ENCODE measurements at regions not wholly inside any gene's neighbourhood (a gene's known extent, or its start where the extent isn't known, plus 50 kb on each side); places are given as distances from the start of the nearest gene placed in this dataset.

- ChIA-PET POLR2A (no interaction called here), CTCF (ENCODE audit: low intra/inter-chr PET ratio, low total read pairs) (no interaction called here)
- no peak for FAIRE-seq
- Histone ChIP-seq H3K4me2 (ENCODE audit: low read depth, low read length) (no peak overlapping the region), H3K9me3 (ENCODE audit: low read length) (no peaks in the 10 kb centered on the region), H3K4me1 (ENCODE audit: insufficient read depth, low read length) (0 out of 2 replicates have a peak, but pooled peaks cover 7% of the 10 kb centered on the region), H3K27ac (ENCODE audit: extremely low read length, insufficient read depth, low read length) (no peak overlapping the region), H3K9ac (ENCODE audit: insufficient read depth, low read depth, low read length) (no peak overlapping the region), H2AFZ (ENCODE audit: low read length) (no peak overlapping the region), H3K4me3 (replicated peaks in 1 of 3; ENCODE audit: insufficient read depth in 1 of 3, low read depth in 2 of 3, low read length in 3 of 3) (no peak overlapping the region), H3K36me3 (replicated peaks in 1 of 2; ENCODE audit: control insufficient read depth in 1 of 2, insufficient read depth in 2 of 2, low read length in 2 of 2) (no peaks in the 10 kb centered on the region), H3K27me3 (ENCODE audit: control insufficient read depth in 1 of 2, insufficient read depth in 2 of 2, low read length in 2 of 2) (peaks cover 1 to 8% of the 10 kb centered on the region in 2 experiments; a peak in 2 of 5 replicates), H3K79me2 (ENCODE audit: insufficient read depth, low read length) (no peaks in the 10 kb centered on the region), H4K20me1 (ENCODE audit: insufficient read depth, low read length) (no peaks in the 10 kb centered on the region)
- TF ChIP-seq ZNF713 (CRISPR knock-in tag; IDR thresholded peaks at IDR 0.05) (no peak), ZNF850 (CRISPR knock-in tag; conservative IDR thresholded peaks at IDR 0.05) (no peak), SP4 (CRISPR knock-in tag; IDR thresholded peaks at IDR 0.05) (no peak)
- TF ChIP-seq, protein P1, sequence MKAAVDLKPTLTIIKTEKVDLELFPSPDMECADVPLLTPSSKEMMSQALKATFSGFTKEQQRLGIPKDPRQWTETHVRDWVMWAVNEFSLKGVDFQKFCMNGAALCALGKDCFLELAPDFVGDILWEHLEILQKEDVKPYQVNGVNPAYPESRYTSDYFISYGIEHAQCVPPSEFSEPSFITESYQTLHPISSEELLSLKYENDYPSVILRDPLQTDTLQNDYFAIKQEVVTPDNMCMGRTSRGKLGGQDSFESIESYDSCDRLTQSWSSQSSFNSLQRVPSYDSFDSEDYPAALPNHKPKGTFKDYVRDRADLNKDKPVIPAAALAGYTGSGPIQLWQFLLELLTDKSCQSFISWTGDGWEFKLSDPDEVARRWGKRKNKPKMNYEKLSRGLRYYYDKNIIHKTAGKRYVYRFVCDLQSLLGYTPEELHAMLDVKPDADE (CRISPR knock-in tag; IDR thresholded peaks at IDR 0.05), result no peak
- TF ChIP-seq, protein P2, sequence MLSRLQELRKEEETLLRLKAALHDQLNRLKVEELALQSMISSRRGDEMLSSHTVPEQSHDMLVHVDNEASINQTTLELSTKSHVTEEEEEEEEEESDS (CRISPR knock-in tag; IDR thresholded peaks at IDR 0.05; ENCODE audit: borderline replicate concordance), result no peak
- ATAC-seq, result no peak
- no TSS peak for BruUV-seq (replicated peaks)
- intact Hi-C loops (cut with micrococcal nuclease; ENCODE audit: unreplicated experiment), result no loop called here
- in situ Hi-C loops (cut with HindIII; ENCODE audit: extremely low pct_ligation_motif_present, low pct_unique_long_range_greater_than_20kb), result no loop called here
- WGBS (ENCODE audit: low lambda C conversion rate), result under 1% methylated on average over 4 of the region's 4 CpGs
- no peak for DNase-seq (ENCODE audit: low spot score)
These were observed 96.3 kb upstream of the DRD2 start for GRCh38 chr11:113571531-113571930.

DNA sequence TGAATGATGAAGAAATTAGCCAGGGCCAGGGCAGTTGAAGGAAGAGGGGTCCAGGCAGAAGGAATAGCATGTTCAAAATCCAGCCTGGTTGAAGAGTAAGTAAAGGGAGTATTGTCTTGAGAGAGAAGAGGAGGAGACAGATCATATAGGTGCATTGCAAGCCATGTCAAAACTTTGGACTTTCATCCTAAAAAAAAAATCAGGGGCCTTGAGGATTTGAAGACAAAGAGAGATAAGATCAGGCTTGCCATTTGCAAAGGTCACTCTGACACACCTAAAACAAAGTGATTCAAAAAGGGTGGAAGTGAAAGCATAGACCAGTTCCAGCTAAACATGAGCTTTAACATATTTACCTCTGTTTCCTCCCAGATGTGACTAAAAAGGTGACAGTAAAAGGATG lies 95.7 kb upstream of the DRD2 start:
- 0 out of 2 replicates have a peak, but pooled peaks cover 7% of the 10 kb centered on the region for H3K4me1 ChIP-seq (ENCODE audit: insufficient read depth, low read length)
- no peak overlapping the region for H2AFZ ChIP-seq (ENCODE audit: low read length)
- ATAC-seq (no peak), DNase-seq (ENCODE audit: low spot score) (no peak), FAIRE-seq (no peak)
- TF ChIP-seq ZFP82 (CRISPR knock-in tag; IDR thresholded peaks at IDR 0.05; ENCODE audit: borderline replicate concordance), result no peak
- no peaks in the 10 kb centered on the region for H3K79me2 ChIP-seq (ENCODE audit: insufficient read depth, low read length)
- in situ Hi-C loops (cut with HindIII; ENCODE audit: extremely low pct_ligation_motif_present, low pct_unique_long_range_greater_than_20kb), result no loop called here
- H3K27ac ChIP-seq (ENCODE audit: extremely low read length, insufficient read depth, low read length), result no peak overlapping the region
- no peaks in the 10 kb centered on the region for H3K36me3 ChIP-seq (replicated peaks in 1 of 2; ENCODE audit: control insufficient read depth in 1 of 2, insufficient read depth in 2 of 2, low read length in 2 of 2)
- CTCF ChIA-PET (ENCODE audit: low intra/inter-chr PET ratio, low total read pairs), result no interaction called here
- no peak overlapping the region for H3K4me2 ChIP-seq (ENCODE audit: low read depth, low read length)
- no peaks in the 10 kb centered on the region for H3K9me3 ChIP-seq (ENCODE audit: low read length)
- BruUV-seq (replicated peaks), result no TSS peak
- peaks cover 1 to 8% of the 10 kb centered on the region in 2 experiments; a peak in 2 of 5 replicates for H3K27me3 ChIP-seq (ENCODE audit: control insufficient read depth in 1 of 2, insufficient read depth in 2 of 2, low read length in 2 of 2)
- H3K4me3 ChIP-seq (replicated peaks in 1 of 3; ENCODE audit: insufficient read depth in 1 of 3, low read depth in 2 of 3, low read length in 3 of 3), result no peak overlapping the region
- POLR2A ChIA-PET, result no interaction called here
- H4K20me1 ChIP-seq (ENCODE audit: insufficient read depth, low read length), result no peaks in the 10 kb centered on the region
- H3K9ac ChIP-seq (ENCODE audit: insufficient read depth, low read depth, low read length), result no peak overlapping the region
- intact Hi-C loops (cut with micrococcal nuclease; ENCODE audit: unreplicated experiment), result no loop called here

All from HepG2 (cell line).